Duodenal mucosa (tissue), 2 donors: ENCODE measurements at regions not wholly inside any gene's neighbourhood (a gene's known extent, or its start where the extent isn't known, plus 50 kb on each side); places are given as distances from the start of the nearest gene placed in this dataset.

ENCODE experiments used
- H3K27ac ChIP-seq: one replicate; pipeline ENCODE4 v1.7.0; 2013; ENCODE audit warnings: low read depth, low read length
- H3K27me3 ChIP-seq, 2 donors: one replicate each; pipeline ENCODE4 v1.7.0; 2013; ENCODE audit warnings: low read length in 2 of 2, control low read depth in 1 of 2; ENCODE audit not compliant: insufficient read depth in 2 of 2, control insufficient read depth in 1 of 2
- H3K36me3 ChIP-seq, 2 donors: one replicate each; pipeline ENCODE4 v1.7.0; 2013; ENCODE audit warnings: low read length in 2 of 2, control low read depth in 1 of 2; ENCODE audit not compliant: insufficient read depth in 2 of 2, control insufficient read depth in 1 of 2
- H3K4me1 ChIP-seq, 2 donors: one replicate each; pipeline ENCODE4 v1.7.0; 2013; ENCODE audit warnings: low read length in 2 of 2, control low read depth in 1 of 2; ENCODE audit not compliant: insufficient read depth in 2 of 2, control insufficient read depth in 1 of 2
- H3K4me3 ChIP-seq, 2 donors: one replicate each; pipeline ENCODE4 v1.7.0; 2013; ENCODE audit warnings: low read length in 2 of 2, low read depth in 1 of 2
- H3K9ac ChIP-seq, 2 donors: one replicate each; pipeline ENCODE4 v1.7.0; 2013; ENCODE audit warnings: low read length in 2 of 2, low read depth in 1 of 2
- H3K9me3 ChIP-seq, 2 donors: one replicate each; pipeline ENCODE4 v1.7.0; 2013; ENCODE audit warnings: low read length in 2 of 2, control low read depth in 1 of 2; ENCODE audit not compliant: control insufficient read depth in 1 of 2

- H3K9ac ChIP-seq: no peak overlapping the region
- no peaks in the 10 kb centered on the region for H3K36me3 ChIP-seq
- H3K27me3 ChIP-seq: no peaks in the 10 kb centered on the region
- no peak overlapping the region for H3K27ac ChIP-seq
- peaks cover 5 to 6% of the 10 kb centered on the region in 2 donors for H3K9me3 ChIP-seq
- H3K4me3 ChIP-seq: no peak overlapping the region
- no peaks in the 10 kb centered on the region for H3K4me1 ChIP-seq
Measured at GRCh38 chr2:57314682-57315081, 731.9 kb upstream of the VRK2 start.

- Histone ChIP-seq H3K36me3 (no peaks in the 10 kb centered on the region), H3K4me1 (no peaks in the 10 kb centered on the region), H3K4me3 (no peak overlapping the region), H3K9me3 (peaks cover 0 to 2% of the 10 kb centered on the region in 2 donors), H3K27ac (no peak overlapping the region), H3K27me3 (no peaks in the 10 kb centered on the region), H3K9ac (no peak overlapping the region)
Measured at GRCh38 chr2:57330447-57330846, 716.2 kb upstream of the VRK2 start.

DNA sequence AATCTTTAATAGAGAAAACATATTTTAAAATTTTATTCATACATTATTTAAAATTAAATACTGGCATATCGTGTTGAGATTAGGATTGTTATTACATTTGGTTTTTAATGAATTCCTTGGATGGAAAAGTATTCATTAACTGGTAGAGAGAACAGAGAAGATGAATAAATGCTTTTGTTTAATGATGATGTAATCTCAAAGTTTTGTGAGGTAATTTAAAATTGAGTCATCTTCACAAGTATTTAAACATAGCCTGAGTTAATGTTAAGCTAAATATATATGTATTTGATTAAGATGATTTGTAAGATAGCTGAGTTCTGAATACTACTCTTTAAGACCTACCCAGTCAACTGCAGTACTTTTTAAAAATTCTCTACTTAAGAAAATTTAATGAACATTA, 713.4 kb upstream of the VRK2 start:
- no peak overlapping the region for H3K4me3 ChIP-seq
- no peaks in the 10 kb centered on the region for H3K4me1 ChIP-seq
- H3K27me3 ChIP-seq: no peaks in the 10 kb centered on the region
- H3K9me3 ChIP-seq: peaks cover 0 to 4% of the 10 kb centered on the region in 2 donors
- no peaks in the 10 kb centered on the region for H3K36me3 ChIP-seq
- no peak overlapping the region for H3K9ac ChIP-seq
- H3K27ac ChIP-seq: no peak overlapping the region

DNA sequence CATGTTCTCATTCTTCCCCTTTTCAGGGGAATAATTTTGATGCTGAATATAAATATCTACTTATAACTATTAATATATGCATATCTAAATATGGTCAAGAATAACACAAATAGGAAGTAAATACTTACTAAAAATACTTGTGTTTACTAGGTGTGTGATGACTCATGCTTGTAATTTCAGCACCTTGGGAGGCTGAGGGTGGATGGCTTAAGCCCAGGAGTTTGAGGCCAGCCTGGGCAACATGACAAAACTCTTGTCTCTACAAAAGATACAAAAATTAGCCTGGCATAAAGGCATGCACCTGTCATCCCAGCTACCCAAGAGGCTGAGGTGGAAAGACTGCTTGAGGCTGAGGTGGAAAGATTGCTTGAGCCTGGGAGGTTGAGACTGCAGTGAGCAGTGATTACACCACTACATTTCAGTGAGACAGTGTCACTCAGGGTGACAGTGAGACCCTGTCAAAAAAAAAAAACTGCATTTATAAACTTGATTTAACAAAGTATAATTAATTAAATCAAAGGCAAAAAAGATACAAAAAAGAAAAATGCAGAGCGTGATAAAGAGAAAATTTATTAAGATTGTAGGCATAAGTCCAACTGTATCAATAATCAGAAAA, 703.1 kb upstream of the VRK2 start:
- Histone ChIP-seq H3K9ac (no peak overlapping the region), H3K4me3 (no peak overlapping the region), H3K27ac (no peak overlapping the region), H3K9me3 (peaks cover 0 to 3% of the 10 kb centered on the region in 2 donors), H3K27me3 (no peaks in the 10 kb centered on the region), H3K36me3 (no peaks in the 10 kb centered on the region), H3K4me1 (no peaks in the 10 kb centered on the region)

- Histone ChIP-seq H3K27ac (no peak overlapping the region), H3K4me1 (no peaks in the 10 kb centered on the region), H3K36me3 (no peaks in the 10 kb centered on the region), H3K4me3 (no peak overlapping the region), H3K9ac (no peak overlapping the region), H3K9me3 (peaks cover 0 to 8% of the 10 kb centered on the region in 2 donors), H3K27me3 (no peaks in the 10 kb centered on the region)
Measured at GRCh38 chr2:57368190-57368589, 678.4 kb upstream of the VRK2 start.

DNA sequence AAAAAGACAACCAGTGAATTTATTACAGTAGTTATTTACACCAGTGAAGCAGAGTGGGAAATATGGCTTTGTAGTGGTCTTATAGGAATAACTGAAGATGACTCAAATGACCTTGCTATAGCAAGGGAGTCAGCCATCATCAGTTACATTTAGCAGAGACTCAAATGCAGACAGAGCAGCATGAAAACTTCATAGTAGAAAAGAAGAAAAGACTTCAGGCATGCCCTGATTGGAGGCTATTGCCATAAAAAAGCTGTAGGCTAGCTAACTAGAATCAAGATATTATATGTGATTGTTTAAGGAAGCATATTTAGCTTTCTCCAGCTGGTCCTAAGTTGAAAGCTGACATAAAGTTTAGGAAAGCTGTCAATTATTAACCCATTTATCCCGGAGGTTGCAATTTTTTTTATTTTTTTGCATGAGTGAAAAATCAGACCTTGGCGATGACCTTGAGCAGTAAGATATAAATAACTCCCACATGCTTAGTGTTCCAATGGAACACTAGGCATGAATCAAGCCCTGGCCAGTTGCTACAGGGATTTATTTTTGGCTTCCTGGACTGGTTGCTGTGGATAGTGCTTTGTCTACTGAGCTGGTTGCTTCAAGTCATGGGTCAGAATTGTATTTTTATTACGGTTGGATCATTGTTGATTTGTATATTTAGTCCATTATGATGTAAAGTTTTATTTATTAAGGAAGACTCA, 675.6 kb upstream of the VRK2 start:
- Histone ChIP-seq H3K27ac (no peak overlapping the region), H3K9me3 (peaks cover 2 to 8% of the 10 kb centered on the region in 2 donors), H3K36me3 (no peaks in the 10 kb centered on the region), H3K4me3 (no peak overlapping the region), H3K27me3 (no peaks in the 10 kb centered on the region), H3K4me1 (no peaks in the 10 kb centered on the region), H3K9ac (no peak overlapping the region)

- H3K4me3 ChIP-seq: no peak overlapping the region
- peaks cover 2 to 8% of the 10 kb centered on the region in 2 donors for H3K9me3 ChIP-seq
- H3K27me3 ChIP-seq: no peaks in the 10 kb centered on the region
- H3K27ac ChIP-seq: no peak overlapping the region
- H3K4me1 ChIP-seq: no peaks in the 10 kb centered on the region
- no peaks in the 10 kb centered on the region for H3K36me3 ChIP-seq
- no peak overlapping the region for H3K9ac ChIP-seq
Measured at GRCh38 chr2:57372237-57372984, 674.2 kb upstream of the VRK2 start.

DNA sequence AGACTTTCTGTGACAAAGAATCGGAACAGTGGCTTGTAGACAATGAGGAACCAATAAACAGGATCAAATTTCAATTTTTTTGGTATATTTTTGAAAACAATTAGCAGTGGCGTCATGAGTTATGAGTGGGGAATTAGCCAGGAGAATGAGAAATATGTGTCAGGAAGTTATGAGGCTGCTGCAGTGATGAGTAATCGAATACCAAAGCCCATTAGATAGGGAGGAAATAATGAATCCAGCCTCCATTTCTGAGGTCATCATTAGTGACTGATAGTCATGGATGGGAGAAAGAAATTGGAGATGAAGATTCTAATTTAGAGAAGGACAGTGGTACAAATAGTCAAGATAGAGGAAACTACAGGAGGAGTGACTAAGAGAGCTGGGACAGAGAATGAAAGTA, 673.1 kb upstream of the VRK2 start:
- Histone ChIP-seq H3K4me3 (no peak overlapping the region), H3K9me3 (peaks cover 2 to 4% of the 10 kb centered on the region in 2 donors), H3K4me1 (no peaks in the 10 kb centered on the region), H3K27me3 (no peaks in the 10 kb centered on the region), H3K27ac (no peak overlapping the region), H3K9ac (no peak overlapping the region), H3K36me3 (no peaks in the 10 kb centered on the region)

DNA sequence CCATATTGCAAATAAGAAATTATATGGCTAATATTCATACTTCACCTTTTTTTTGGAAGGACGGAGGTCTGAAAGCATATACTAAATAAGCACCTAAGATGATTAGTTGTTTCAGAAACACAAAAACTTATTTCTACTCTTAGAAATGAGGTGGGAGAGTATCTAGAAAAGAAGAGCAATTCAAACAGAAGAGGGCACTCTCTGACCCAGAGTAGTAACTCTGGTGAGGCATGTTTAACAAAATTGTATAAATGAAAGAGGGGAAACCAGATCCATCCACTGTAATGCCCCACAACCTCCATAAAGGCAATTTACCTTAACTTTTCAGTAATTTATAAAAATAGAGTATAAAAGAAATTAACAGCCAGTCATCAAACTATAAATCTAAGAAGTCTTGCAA, 669.6 kb upstream of the VRK2 start:
- Histone ChIP-seq H3K9me3 (peaks cover 0 to 2% of the 10 kb centered on the region in 2 donors), H3K9ac (no peak overlapping the region), H3K27ac (no peak overlapping the region), H3K4me3 (no peak overlapping the region), H3K4me1 (no peaks in the 10 kb centered on the region), H3K36me3 (no peaks in the 10 kb centered on the region), H3K27me3 (no peaks in the 10 kb centered on the region)

GRCh38 chr2:57386305-57386704, 660.3 kb upstream of the VRK2 start:
- Histone ChIP-seq H3K36me3 (no peaks in the 10 kb centered on the region), H3K4me1 (no peaks in the 10 kb centered on the region), H3K4me3 (no peak overlapping the region), H3K9me3 (peaks cover 9 to 12% of the 10 kb centered on the region in 2 donors), H3K9ac (no peak overlapping the region), H3K27ac (no peak overlapping the region), H3K27me3 (no peaks in the 10 kb centered on the region)
